Breast epithelium (tissue), 4 donors: ENCODE measurements at regions not wholly inside any gene's neighbourhood (a gene's known extent, or its start where the extent isn't known, plus 50 kb on each side); places are given as distances from the start of the nearest gene placed in this dataset.

Source experiments
- DNase-seq, 2 donors: peaks; one replicate each; pipeline ENCODE4 v3.0.0-alpha.2; 2019; ENCODE audit warnings: low spot score in 2 of 2
- H3K27ac ChIP-seq, 2 donors: fragments of 200-600 bp; sonication (generic) in 1 of 2; one replicate each; pipeline ENCODE4 v1.5.1; 2016 to 2019; ENCODE audit warnings: mild to moderate bottlenecking in 1 of 2
- H3K27me3 ChIP-seq, 2 donors: fragments of 200-600 bp; sonication (generic) in 1 of 2; one replicate each; pipeline versions ENCODE4 v1.5.1 to v1.6.0; 2017 to 2019; ENCODE audit warnings: control low read depth in 1 of 2, mild to moderate bottlenecking in 1 of 2
- H3K36me3 ChIP-seq: fragments of 200-600 bp; one replicate; pipeline ENCODE4 v1.5.1; 2019
- H3K4me1 ChIP-seq, 2 donors: fragments of 200-600 bp; sonication (generic); one replicate each; pipeline ENCODE4 v1.5.1; 2016 to 2019; ENCODE audit warnings: control low read depth in 1 of 2
- H3K4me3 ChIP-seq, 3 donors: fragments of 200-600 bp; sonication (generic); 1 replicate in 2 of 3; 2 replicates in 1 of 3; pipeline ENCODE4 v1.5.1; 2016 to 2019; ENCODE audit warnings: mild to moderate bottlenecking in 3 of 3, moderate library complexity in 2 of 3
- H3K9me3 ChIP-seq, 2 donors: fragments of 200-600 bp; sonication (generic) in 1 of 2; one replicate each; pipeline ENCODE4 v1.5.1; 2016 to 2019; ENCODE audit warnings: control low read depth in 1 of 2
- POLR2A ChIP-seq: fragments of 450-650 bp; IDR thresholded peaks from one replicate; pipeline ENCODE4 v1.6.1; 2016; ENCODE audit warnings: antibody characterized with exemption, mild to moderate bottlenecking, moderate library complexity
- POLR2AphosphoS5 ChIP-seq, 3 donors: sonication (generic); formaldehyde crosslinking; IDR thresholded peaks; one replicate each; pipeline ENCODE4 v1.6.1; 2017; ENCODE audit warnings: antibody characterized with exemption in 3 of 3
- intact Hi-C: fragments of 100-400 bp; cut with DNase I; formaldehyde crosslinking; loops from one replicate; pipeline ENCODE4 v1.15.1; 2023; ENCODE audit warnings: low total_unique reads
- TF ChIP-seq, protein P1 (sequence below), 3 donors: fragments of 450-650 bp; IDR thresholded peaks; one replicate each; pipeline ENCODE4 v1.5.1; 2016 to 2017; ENCODE audit warnings: antibody characterized with exemption in 3 of 3, mild to moderate bottlenecking in 3 of 3, moderate library complexity in 3 of 3

GRCh38 chr4:168019019-168019651 is 73.2 kb upstream of the ANXA10 start:
- Histone ChIP-seq H3K36me3 (no peaks in the 10 kb centered on the region), H3K4me3 (no peak overlapping the region), H3K27ac (no peak overlapping the region), H3K9me3 (peaks cover 6 to 15% of the 10 kb centered on the region in 2 donors), H3K4me1 (no peaks in the 10 kb centered on the region), H3K27me3 (no peaks in the 10 kb centered on the region)
- intact Hi-C loops = no loop called here
- DNase-seq = no peak
- TF ChIP-seq POLR2AphosphoS5 (IDR thresholded peaks at IDR 0.05) (no peak), POLR2A (no peak)
- TF ChIP-seq, protein P1, sequence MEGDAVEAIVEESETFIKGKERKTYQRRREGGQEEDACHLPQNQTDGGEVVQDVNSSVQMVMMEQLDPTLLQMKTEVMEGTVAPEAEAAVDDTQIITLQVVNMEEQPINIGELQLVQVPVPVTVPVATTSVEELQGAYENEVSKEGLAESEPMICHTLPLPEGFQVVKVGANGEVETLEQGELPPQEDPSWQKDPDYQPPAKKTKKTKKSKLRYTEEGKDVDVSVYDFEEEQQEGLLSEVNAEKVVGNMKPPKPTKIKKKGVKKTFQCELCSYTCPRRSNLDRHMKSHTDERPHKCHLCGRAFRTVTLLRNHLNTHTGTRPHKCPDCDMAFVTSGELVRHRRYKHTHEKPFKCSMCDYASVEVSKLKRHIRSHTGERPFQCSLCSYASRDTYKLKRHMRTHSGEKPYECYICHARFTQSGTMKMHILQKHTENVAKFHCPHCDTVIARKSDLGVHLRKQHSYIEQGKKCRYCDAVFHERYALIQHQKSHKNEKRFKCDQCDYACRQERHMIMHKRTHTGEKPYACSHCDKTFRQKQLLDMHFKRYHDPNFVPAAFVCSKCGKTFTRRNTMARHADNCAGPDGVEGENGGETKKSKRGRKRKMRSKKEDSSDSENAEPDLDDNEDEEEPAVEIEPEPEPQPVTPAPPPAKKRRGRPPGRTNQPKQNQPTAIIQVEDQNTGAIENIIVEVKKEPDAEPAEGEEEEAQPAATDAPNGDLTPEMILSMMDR (IDR thresholded peaks at IDR 0.05) = no peak

GRCh38 chr4:168019921-168020320 is 72.4 kb upstream of the ANXA10 start:
- TF ChIP-seq, protein P1 (IDR thresholded peaks at IDR 0.05) = no peak
- no peak for TF ChIP-seq POLR2A
- no peak for TF ChIP-seq POLR2AphosphoS5 (IDR thresholded peaks at IDR 0.05)
- Histone ChIP-seq H3K27me3 (no peaks in the 10 kb centered on the region), H3K4me3 (no peak overlapping the region), H3K4me1 (no peaks in the 10 kb centered on the region), H3K9me3 (peaks cover 6 to 15% of the 10 kb centered on the region in 2 donors), H3K27ac (no peak overlapping the region), H3K36me3 (no peaks in the 10 kb centered on the region)
- DNase-seq = no peak
- intact Hi-C loops = no loop called here

GRCh38 chr4:168021666-168022065 is 70.7 kb upstream of the ANXA10 start:
- H3K4me1 ChIP-seq = no peaks in the 10 kb centered on the region
- no peaks in the 10 kb centered on the region for H3K27me3 ChIP-seq
- H3K36me3 ChIP-seq = no peaks in the 10 kb centered on the region
- TF ChIP-seq POLR2AphosphoS5 (IDR thresholded peaks at IDR 0.05) = no peak
- TF ChIP-seq POLR2A = no peak
- TF ChIP-seq, protein P1 (IDR thresholded peaks at IDR 0.05) = no peak
- intact Hi-C loops = no loop called here
- H3K27ac ChIP-seq = no peak overlapping the region
- no peak overlapping the region for H3K4me3 ChIP-seq
- DNase-seq = no peak
- H3K9me3 ChIP-seq = peaks cover 6 to 15% of the 10 kb centered on the region in 2 donors

DNA sequence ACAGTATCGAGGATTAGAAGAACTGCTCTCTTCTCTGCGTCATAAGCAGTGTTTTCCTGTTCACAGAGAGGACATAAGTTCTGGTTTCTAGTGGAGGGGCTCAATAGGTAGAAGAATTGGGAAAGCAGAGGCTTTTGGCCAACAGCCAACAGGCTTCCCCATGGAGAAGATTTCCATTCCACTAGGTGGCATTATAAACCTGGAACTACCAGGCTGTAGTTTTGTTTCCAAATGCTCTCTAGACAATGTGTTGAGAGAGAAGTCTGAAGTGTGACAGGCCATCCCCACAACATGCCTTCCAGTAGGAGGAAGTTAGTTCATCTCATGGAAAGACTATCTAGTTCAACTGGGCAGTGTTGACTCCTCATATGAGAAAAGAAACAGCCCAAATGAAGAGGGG is 63.8 kb upstream of the ANXA10 start:
- no peak overlapping the region for H3K27ac ChIP-seq
- no peak overlapping the region for H3K4me3 ChIP-seq
- H3K4me1 ChIP-seq = no peaks in the 10 kb centered on the region
- intact Hi-C loops = no loop called here
- H3K27me3 ChIP-seq = no peaks in the 10 kb centered on the region
- DNase-seq = no peak
- H3K36me3 ChIP-seq = no peaks in the 10 kb centered on the region
- peaks cover 4 to 8% of the 10 kb centered on the region in 2 donors for H3K9me3 ChIP-seq
- TF ChIP-seq, protein P1 (IDR thresholded peaks at IDR 0.05) = no peak
- TF ChIP-seq POLR2AphosphoS5 (IDR thresholded peaks at IDR 0.05) (no peak), POLR2A (no peak)

GRCh38 chr4:168028970-168029597 is 63.3 kb upstream of the ANXA10 start:
- intact Hi-C loops = no loop called here
- TF ChIP-seq POLR2AphosphoS5 (IDR thresholded peaks at IDR 0.05) (no peak), POLR2A (no peak)
- TF ChIP-seq, protein P1 (IDR thresholded peaks at IDR 0.05) = no peak
- H3K27me3 ChIP-seq = no peaks in the 10 kb centered on the region
- H3K9me3 ChIP-seq = peaks cover 4 to 6% of the 10 kb centered on the region in 2 donors
- H3K27ac ChIP-seq = no peak overlapping the region
- H3K36me3 ChIP-seq = no peaks in the 10 kb centered on the region
- H3K4me1 ChIP-seq = no peaks in the 10 kb centered on the region
- no peak overlapping the region for H3K4me3 ChIP-seq
- DNase-seq = no peak
